ENCODE measurements at regions not wholly inside any gene's neighbourhood (a gene's known extent, or its start where the extent isn't known, plus 50 kb on each side); places are given as distances from the start of the nearest gene placed in this dataset.

- no peak for TF ChIP-seq EP300 (IDR thresholded peaks at IDR 0.05; ENCODE audit: low read length)
- TF ChIP-seq ZBTB33 (CRISPR knock-in tag; IDR thresholded peaks at IDR 0.05), result no peak
These were observed 55.4 kb upstream of the ESX1 start for GRCh38 chrX:104310090-104310489.

Data from K562 (cell line).